ENCODE measurements at regions not wholly inside any gene's neighbourhood (a gene's known extent, or its start where the extent isn't known, plus 50 kb on each side); places are given as distances from the start of the nearest gene placed in this dataset.

DNA sequence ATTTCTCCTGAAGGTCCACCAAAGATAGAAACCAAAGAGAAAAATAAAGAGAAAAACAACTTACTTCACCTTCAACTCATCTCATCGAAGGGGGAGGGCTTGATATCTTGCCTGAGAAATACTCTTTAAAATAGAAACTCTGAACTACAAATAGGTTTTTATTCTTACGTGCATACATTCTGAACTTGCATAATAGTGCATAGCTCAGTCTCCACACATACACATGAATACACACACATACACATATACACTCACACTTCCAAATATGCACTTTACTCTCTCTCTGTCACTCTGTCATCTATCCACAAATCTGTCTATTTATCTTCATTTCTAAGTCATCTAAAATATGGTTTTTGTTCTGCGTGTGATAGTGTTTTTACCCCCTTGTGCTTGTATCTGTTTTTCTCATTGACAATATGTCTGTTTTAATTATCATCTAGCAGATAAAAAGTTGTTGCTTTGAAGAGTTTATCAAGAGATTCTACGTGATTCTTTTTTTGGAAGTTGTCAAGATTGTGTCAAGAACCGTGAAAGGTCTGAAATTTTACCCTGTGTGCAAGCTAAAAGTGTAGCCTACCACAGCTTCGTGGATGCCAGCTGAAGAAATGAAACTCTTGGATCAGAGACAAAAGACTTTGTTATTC, 468.8 kb downstream of the EPM2A start:
- Mint-ChIP-seq H3K27ac (no peak overlapping the region), H3K4me3 (no peak overlapping the region), H3K4me1 (ENCODE audit: low read depth) (no peaks in the 10 kb centered on the region), H3K9me3 (no peaks in the 10 kb centered on the region), H3K36me3 (ENCODE audit: insufficient read depth in 2 of 2) (no peaks in the 10 kb centered on the region), H3K27me3 (ENCODE audit: low read depth) (no peaks in the 10 kb centered on the region)
- DNase-seq (no peak), ATAC-seq (replicated peaks in 1 of 2) (no peak)

DNA sequence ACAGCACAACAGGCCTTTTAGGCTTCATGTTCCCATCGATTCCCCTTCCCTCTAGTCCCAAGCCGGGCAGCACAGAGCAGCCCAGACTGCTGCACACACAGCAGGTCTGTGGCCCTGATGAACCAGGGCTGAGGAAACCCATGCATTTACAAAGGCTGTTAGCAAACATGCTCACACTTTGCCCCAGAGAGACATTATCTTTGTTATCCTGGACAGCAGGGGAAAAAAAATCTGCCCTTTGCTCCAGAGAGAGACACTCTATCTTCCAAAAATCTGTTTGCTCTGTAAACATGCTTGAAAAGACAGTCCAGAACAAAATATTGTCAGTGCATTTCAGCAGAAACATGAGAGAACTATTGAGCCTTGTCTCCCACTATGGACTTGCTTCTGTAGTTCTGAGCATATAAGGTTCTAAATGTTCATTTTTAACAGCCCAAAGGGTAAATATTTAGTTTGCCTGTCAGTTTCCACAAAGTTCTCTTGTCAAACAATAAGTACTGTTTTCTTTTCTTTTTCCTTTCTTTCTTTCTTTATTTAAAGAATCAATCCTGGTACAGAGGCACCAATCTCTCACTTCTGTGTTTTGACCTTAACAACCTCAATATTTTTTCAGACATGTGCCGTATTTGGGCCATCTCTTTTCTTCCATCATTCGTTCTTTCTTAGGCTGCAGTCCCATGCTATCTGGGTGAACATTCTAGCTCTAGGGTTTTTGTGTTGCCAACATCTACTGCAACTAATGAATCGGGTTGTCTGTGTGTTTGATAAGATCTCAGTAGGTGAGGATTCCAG, 468.0 kb downstream of the EPM2A start:
- Mint-ChIP-seq H3K27me3 (ENCODE audit: low read depth) (no peaks in the 10 kb centered on the region), H3K4me3 (no peak overlapping the region), H3K9me3 (no peaks in the 10 kb centered on the region), H3K27ac (no peak overlapping the region), H3K36me3 (ENCODE audit: insufficient read depth in 2 of 2) (no peaks in the 10 kb centered on the region), H3K4me1 (ENCODE audit: low read depth) (no peaks in the 10 kb centered on the region)
- DNase-seq (no peak), ATAC-seq (replicated peaks in 1 of 2) (no peak)

GRCh38 chr6:145270464-145270863, 464.9 kb downstream of the EPM2A start:
- Mint-ChIP-seq H3K36me3 (ENCODE audit: insufficient read depth in 2 of 2) (no peaks in the 10 kb centered on the region), H3K4me3 (no peak overlapping the region)
- ATAC-seq (replicated peaks in 1 of 2), result no peak

GRCh38 chr6:145271040-145271439, 464.3 kb downstream of the EPM2A start:
- no peaks in the 10 kb centered on the region for H3K27me3 Mint-ChIP-seq (ENCODE audit: low read depth)
- peaks cover 0 to 3% of the 10 kb centered on the region in 2 donors for H3K9me3 Mint-ChIP-seq
- H3K4me3 Mint-ChIP-seq, result no peak overlapping the region
- DNase-seq (no peak), ATAC-seq (replicated peaks in 1 of 2) (no peak)
- H3K4me1 Mint-ChIP-seq (ENCODE audit: low read depth), result no peaks in the 10 kb centered on the region
- no peak overlapping the region for H3K27ac Mint-ChIP-seq
- no peaks in the 10 kb centered on the region for H3K36me3 Mint-ChIP-seq (ENCODE audit: insufficient read depth in 2 of 2)

More at GRCh38 chr6:145270464-145270863, 464.9 kb downstream of the EPM2A start:
- DNase-seq, result no peak
- peaks cover 0 to 3% of the 10 kb centered on the region in 2 donors for H3K9me3 Mint-ChIP-seq
- no peak overlapping the region for H3K27ac Mint-ChIP-seq
- H3K27me3 Mint-ChIP-seq (ENCODE audit: low read depth), result no peaks in the 10 kb centered on the region
- no peaks in the 10 kb centered on the region for H3K4me1 Mint-ChIP-seq (ENCODE audit: low read depth)

- Mint-ChIP-seq H3K27ac (no peak overlapping the region), H3K4me1 (ENCODE audit: low read depth) (no peaks in the 10 kb centered on the region), H3K36me3 (ENCODE audit: insufficient read depth in 2 of 2) (no peaks in the 10 kb centered on the region), H3K27me3 (ENCODE audit: low read depth) (no peaks in the 10 kb centered on the region), H3K9me3 (peaks cover 0 to 3% of the 10 kb centered on the region in 2 donors), H3K4me3 (no peak overlapping the region)
- ATAC-seq (replicated peaks in 1 of 2), result no peak
- DNase-seq, result no peak
Observed at GRCh38 chr6:145271577-145271976, 463.7 kb downstream of the EPM2A start.

- Mint-ChIP-seq H3K36me3 (ENCODE audit: insufficient read depth in 2 of 2) (no peaks in the 10 kb centered on the region), H3K9me3 (peaks cover 0 to 3% of the 10 kb centered on the region in 2 donors), H3K4me3 (no peak overlapping the region), H3K4me1 (ENCODE audit: low read depth) (no peaks in the 10 kb centered on the region), H3K27ac (no peak overlapping the region), H3K27me3 (ENCODE audit: low read depth) (no peaks in the 10 kb centered on the region)
- ATAC-seq (replicated peaks in 1 of 2), result no peak
- no peak for DNase-seq
Observed at GRCh38 chr6:145272246-145272645, 463.1 kb downstream of the EPM2A start.

- ATAC-seq (replicated peaks in 1 of 2) (no peak), DNase-seq (no peak)
- Mint-ChIP-seq H3K36me3 (ENCODE audit: insufficient read depth in 2 of 2) (no peaks in the 10 kb centered on the region), H3K4me1 (ENCODE audit: low read depth) (no peaks in the 10 kb centered on the region), H3K27me3 (ENCODE audit: low read depth) (no peaks in the 10 kb centered on the region), H3K9me3 (peaks cover 0 to 3% of the 10 kb centered on the region in 2 donors), H3K4me3 (no peak overlapping the region), H3K27ac (no peak overlapping the region)
Observed at GRCh38 chr6:145273136-145273535, 462.2 kb downstream of the EPM2A start.

DNA sequence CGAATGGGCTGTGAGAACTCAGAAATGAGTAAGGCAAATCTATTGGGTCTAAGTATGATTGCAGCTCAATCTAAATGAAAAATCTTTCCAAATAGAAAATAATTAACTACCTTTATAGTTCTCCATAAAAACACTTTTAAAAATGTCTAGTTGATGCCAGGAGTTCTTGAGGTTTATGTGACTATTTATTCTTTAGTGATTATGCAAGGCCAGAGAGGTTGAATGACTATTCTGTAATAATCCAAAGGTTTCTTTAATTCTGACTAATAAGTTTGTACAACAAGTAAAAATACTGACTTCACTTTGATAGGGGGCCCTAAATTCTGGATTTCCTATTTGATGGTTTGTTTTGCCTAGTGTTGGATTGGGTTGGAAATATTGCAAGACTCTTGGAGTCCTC, 461.2 kb downstream of the EPM2A start:
- no peak for DNase-seq
- H3K4me3 Mint-ChIP-seq, result no peak overlapping the region
- no peaks in the 10 kb centered on the region for H3K4me1 Mint-ChIP-seq (ENCODE audit: low read depth)
- peaks cover 0 to 3% of the 10 kb centered on the region in 2 donors for H3K9me3 Mint-ChIP-seq
- ATAC-seq (replicated peaks in 1 of 2), result no peak
- no peaks in the 10 kb centered on the region for H3K27me3 Mint-ChIP-seq (ENCODE audit: low read depth)
- H3K27ac Mint-ChIP-seq, result no peak overlapping the region
- H3K36me3 Mint-ChIP-seq (ENCODE audit: insufficient read depth in 2 of 2), result no peaks in the 10 kb centered on the region

- H3K36me3 Mint-ChIP-seq (ENCODE audit: insufficient read depth in 2 of 2), result no peaks in the 10 kb centered on the region
- no peaks in the 10 kb centered on the region for H3K4me1 Mint-ChIP-seq (ENCODE audit: low read depth)
- no peak overlapping the region for H3K27ac Mint-ChIP-seq
- H3K4me3 Mint-ChIP-seq, result no peak overlapping the region
- no peaks in the 10 kb centered on the region for H3K27me3 Mint-ChIP-seq (ENCODE audit: low read depth)
- DNase-seq (no peak), ATAC-seq (replicated peaks in 1 of 2) (no peak)
- peaks cover 0 to 3% of the 10 kb centered on the region in 2 donors for H3K9me3 Mint-ChIP-seq
Observed at GRCh38 chr6:145275019-145275418, 460.3 kb downstream of the EPM2A start.

DNA sequence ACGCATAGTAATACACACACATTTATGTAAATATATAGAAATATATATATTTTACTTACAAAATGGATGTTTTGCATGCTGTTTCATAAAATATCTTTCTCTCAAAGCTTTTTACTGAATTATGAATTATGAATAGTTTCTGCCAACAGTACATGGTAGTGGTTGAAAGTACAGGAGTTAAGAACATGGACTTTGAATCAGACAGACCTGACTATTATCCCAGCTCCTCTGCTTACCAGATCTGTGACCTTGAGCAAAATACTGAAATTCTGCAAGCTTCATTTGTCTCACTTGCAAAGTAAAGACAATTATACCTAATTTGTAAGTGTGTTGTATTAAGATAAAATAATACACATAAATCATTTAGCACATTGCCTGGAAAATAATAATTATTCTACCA, 459.5 kb downstream of the EPM2A start:
- H3K27ac Mint-ChIP-seq, result no peak overlapping the region
- no peaks in the 10 kb centered on the region for H3K27me3 Mint-ChIP-seq (ENCODE audit: low read depth)
- DNase-seq (no peak), ATAC-seq (replicated peaks in 1 of 2) (no peak)
- H3K4me1 Mint-ChIP-seq (ENCODE audit: low read depth), result no peaks in the 10 kb centered on the region
- no peak overlapping the region for H3K4me3 Mint-ChIP-seq
- H3K36me3 Mint-ChIP-seq (ENCODE audit: insufficient read depth in 2 of 2), result no peaks in the 10 kb centered on the region
- H3K9me3 Mint-ChIP-seq, result peaks cover 0 to 3% of the 10 kb centered on the region in 2 donors

- no peaks in the 10 kb centered on the region for H3K27me3 Mint-ChIP-seq (ENCODE audit: low read depth)
- ATAC-seq (replicated peaks in 1 of 2) (no peak), DNase-seq (no peak)
- H3K4me3 Mint-ChIP-seq, result no peak overlapping the region
- peaks cover 0 to 3% of the 10 kb centered on the region in 2 donors for H3K9me3 Mint-ChIP-seq
- H3K4me1 Mint-ChIP-seq (ENCODE audit: low read depth), result no peaks in the 10 kb centered on the region
- no peak overlapping the region for H3K27ac Mint-ChIP-seq
- no peaks in the 10 kb centered on the region for H3K36me3 Mint-ChIP-seq (ENCODE audit: insufficient read depth in 2 of 2)
Observed at GRCh38 chr6:145276756-145277155, 458.6 kb downstream of the EPM2A start.

DNA sequence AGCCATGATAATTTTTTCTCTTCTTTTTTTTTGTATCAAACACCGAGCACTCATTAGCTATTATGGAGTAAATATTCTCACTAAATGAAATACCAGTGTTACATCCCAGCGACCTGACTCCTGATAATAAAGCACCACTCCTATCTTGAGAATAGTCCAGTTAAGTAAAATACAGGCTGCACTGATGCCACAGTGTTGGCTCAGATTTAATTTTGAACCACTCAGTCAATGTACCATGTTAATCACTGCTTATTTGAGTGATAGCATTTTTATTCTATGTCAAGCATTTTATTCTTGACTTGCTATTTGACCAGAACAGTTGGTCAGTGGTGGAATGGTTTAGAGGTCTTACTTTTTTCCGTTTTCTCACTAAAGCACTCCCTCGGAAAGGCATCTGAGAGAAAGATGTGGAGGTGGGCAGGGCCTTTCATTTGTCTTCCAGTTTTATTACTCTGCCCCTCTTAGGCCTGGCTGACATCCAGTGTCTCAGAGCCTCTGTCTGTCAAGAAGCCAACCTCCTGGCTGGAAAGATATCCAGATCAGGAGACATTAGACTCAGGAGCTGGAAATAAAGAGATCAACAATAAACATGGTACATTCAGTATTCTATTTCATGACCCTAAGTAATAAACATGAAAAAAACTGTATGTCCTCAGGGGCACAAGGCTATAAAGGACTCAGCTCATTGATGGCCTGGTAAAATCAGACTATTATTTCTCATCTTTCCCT, 457.8 kb downstream of the EPM2A start:
- Mint-ChIP-seq H3K9me3 (peaks cover 0 to 3% of the 10 kb centered on the region in 2 donors), H3K4me3 (no peak overlapping the region), H3K4me1 (ENCODE audit: low read depth) (no peaks in the 10 kb centered on the region), H3K36me3 (ENCODE audit: insufficient read depth in 2 of 2) (no peaks in the 10 kb centered on the region), H3K27me3 (ENCODE audit: low read depth) (no peaks in the 10 kb centered on the region), H3K27ac (no peak overlapping the region)
- DNase-seq, result no peak
- ATAC-seq (replicated peaks in 1 of 2), result no peak

- H3K27ac Mint-ChIP-seq, result no peak overlapping the region
- peaks cover 0 to 3% of the 10 kb centered on the region in 2 donors for H3K9me3 Mint-ChIP-seq
- DNase-seq (no peak), ATAC-seq (replicated peaks in 1 of 2) (no peak)
- H3K27me3 Mint-ChIP-seq (ENCODE audit: low read depth), result no peaks in the 10 kb centered on the region
- no peaks in the 10 kb centered on the region for H3K4me1 Mint-ChIP-seq (ENCODE audit: low read depth)
- H3K4me3 Mint-ChIP-seq, result no peak overlapping the region
- H3K36me3 Mint-ChIP-seq (ENCODE audit: insufficient read depth in 2 of 2), result no peaks in the 10 kb centered on the region
Observed at GRCh38 chr6:145278163-145278807, 457.0 kb downstream of the EPM2A start.

Data from activated T-cell treated with anti-CD3 and anti-CD28 coated beads, Interleukin-2, amount 50 U/mL, for 72 hours (primary cell).